ENCODE measurements at regions not wholly inside any gene's neighbourhood (a gene's known extent, or its start where the extent isn't known, plus 50 kb on each side); places are given as distances from the start of the nearest gene placed in this dataset.

GRCh38 chr2:18437909-18438308 is 122.5 kb downstream of the RDH14 start:
- TF ChIP-seq TCF12 (IDR thresholded peaks at IDR 0.05; ENCODE audit: low read depth, low read length) (no peak), USF2 (IDR thresholded peaks at IDR 0.05; ENCODE audit: low read length) (no peak), CTCF (IDR thresholded peaks at IDR 0.05; ENCODE audit: control extremely low read depth in 1 of 3, insufficient read depth in 1 of 3, low read depth in 1 of 3, low read length in 3 of 3) (no peak), SIX5 (IDR thresholded peaks at IDR 0.05; ENCODE audit: low read depth, low read length) (no peak), CBX5 (IDR thresholded peaks at IDR 0.05; ENCODE audit: low read depth, low read length) (no peak), CHD2 (IDR thresholded peaks at IDR 0.05; ENCODE audit: low read length) (no peak), TEAD4 (IDR thresholded peaks at IDR 0.05; ENCODE audit: low read depth, low read length) (no peak), SP1 (IDR thresholded peaks at IDR 0.05; ENCODE audit: low read depth, low read length) (no peak)
